ENCODE measurements at regions not wholly inside any gene's neighbourhood (a gene's known extent, or its start where the extent isn't known, plus 50 kb on each side); places are given as distances from the start of the nearest gene placed in this dataset.

DNA sequence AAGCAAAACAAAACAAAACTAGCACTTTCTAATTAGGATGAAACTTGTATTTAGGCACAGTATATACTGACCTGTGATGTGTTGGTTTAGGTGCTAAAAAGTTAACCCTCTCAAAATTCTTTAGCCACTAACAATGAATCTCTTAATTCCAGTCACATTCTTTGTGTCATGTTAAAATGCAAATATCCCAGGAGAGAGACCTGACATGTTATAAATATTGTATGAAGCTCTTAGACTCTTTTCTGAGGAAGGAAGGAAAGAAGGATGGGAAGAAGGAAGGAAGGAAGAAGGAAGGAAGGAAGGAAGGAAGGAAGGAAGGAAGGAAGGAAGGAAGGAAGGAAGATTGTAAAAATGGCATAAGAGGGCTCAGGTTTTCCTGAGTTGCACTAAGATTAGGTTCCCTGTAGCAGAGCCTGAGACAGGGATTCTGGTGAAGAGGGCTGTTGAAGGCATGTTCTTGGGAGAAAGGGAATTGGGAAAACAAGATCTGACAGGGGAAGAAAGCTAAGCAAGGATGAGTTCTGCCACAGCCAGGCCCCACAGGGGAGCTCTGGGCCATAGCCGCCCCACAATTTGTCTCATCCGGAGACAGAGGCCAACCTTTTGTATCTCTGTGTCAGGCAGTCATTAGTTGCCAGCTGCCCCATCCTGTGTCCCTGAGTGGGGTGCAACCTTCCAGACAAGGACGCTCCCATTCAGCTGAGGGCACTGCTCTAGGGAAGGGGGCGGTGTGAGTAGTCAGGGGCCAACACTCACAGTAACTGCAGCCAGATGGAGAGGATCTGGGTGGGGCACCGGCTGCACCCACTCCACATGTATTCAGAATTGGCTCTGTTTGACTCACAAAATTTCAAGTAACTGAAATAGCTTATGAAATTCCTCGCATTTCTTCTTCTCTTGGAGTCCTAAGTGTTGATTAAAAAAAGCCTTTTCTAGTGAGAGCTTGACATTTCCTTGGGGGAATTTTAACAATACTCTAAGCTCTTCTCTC, 189.3 kb upstream of the ARG1 start:
- no peak for DNase-seq

DNA sequence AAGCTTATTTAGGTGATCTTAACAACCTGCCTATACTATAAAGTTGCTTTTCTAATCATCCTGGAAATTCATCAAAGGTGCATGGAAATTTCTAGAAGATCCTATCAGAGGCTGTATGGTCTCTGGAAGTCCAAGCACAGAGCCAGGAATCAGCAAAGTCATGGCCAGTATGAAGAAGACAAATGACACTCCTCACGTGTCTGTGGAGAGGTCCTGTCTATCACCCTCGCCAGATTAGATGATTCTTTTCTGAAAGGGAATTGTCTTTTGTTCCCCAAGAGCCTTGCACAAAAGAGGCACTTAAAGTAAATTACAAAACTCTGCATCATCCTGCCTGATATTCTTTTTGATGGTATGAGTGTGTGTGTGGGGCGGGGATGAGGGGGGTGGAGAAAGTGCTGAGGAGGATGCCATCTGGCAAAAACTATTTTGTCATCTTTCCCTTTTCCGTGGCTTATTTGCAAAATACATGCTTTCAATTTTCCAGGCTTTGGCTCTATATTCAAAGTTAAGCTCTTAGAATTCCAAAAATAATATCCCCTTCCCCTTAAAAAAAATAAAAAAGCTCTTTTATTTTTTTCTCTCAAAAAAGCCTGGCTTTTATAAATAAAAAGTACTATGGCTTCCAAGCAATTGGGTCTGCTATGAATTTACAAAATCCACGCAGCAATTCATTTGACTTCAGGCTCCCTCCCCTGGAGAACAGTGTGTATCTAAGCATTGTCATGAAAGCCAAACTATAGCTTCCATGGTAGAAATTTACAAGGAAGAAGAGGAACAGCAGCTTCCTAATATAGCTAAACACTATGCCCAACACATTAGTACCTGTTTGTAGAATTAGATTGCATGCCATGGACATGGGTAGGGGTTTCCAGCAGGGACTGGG, 185.2 kb upstream of the ARG1 start:
- no peak for DNase-seq

DNA sequence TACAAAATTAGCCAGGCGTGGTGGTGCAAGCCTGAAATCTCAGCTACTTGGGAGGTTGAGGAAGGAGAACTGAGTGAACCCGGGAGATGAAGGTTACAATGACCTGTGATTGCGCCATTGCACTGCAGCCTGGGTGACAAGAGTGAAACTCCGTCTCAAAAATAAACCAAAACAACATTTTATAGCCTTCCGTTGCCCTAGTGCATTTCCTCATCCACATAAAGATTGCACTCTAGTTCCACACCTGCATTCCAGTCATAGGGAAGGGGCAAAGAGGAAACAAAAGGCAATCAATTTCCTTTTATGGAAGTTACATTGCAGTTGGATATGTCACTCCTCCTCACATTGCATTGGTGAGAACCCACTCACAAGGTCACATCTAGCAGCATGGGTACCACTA, 182.7 kb upstream of the ARG1 start:
- DNase-seq: no peak

DNA sequence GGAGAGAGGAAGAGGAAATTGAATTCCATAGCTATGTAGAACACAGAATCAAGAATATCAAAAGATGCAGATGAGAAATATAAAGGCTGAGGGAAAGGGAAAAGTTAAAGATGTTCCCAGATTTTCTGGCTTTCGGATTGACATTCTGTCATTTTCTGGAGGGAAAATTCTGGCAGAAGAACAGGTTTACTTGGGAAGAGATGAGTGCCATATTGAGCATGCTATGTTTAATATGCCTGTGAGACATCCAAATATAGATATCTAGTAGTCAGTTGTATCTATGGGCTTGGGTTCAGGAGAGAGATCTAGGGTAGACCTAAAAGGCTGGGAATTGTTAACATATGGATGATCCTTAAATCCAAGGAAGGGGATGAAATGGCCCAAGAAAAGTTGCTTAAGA, 181.9 kb upstream of the ARG1 start:
- DNase-seq: no peak

DNA sequence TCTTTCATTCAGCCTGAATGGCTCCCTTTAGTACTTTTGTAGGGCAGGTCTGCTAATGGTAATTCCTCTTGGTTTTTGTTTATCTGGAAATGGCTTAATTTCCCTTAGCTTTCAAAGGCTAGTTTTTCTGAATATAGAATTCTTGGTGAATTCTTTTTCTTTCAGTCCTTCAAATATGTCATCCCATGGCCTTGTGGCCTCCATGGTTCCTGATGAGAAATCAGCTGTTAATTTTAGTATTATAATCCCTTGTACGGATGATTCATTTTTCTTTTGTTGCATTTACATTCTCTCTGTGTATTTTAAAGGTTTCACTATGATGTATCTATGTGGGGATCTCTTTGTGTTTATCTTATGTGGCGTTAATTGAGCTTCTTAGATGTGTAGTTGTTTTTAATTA, 179.6 kb upstream of the ARG1 start:
- DNase-seq: no peak

DNA sequence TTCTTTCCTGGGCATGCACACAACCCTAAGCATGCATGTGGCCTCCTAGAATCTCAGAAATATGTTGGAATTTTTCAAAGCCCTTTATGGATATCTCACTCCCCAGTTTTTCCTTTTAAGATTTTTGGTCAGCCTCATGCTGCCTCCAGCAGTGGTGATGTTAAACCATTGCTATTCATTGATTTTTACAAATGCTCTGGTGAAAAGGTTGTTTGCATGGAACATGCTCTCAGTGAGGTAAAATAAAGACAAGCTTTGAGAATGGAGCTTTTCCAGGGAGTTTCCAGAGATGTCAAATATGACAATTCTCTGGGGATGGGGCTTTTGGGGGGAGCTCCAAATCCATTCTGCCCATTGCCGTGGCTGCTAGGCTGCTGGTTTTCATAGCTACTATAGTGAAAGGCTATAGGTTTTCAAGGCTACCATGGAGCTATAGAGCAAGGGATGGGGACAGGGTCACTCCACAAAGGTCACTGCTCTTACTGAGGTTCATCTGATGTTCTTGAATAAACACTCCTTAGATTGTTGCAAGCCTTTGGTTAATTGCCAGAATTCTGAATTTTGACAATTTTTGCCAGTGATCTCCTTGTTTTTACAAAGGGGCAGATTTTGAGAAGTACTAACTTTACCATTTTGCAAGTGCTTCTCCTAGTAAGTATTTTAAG, 178.1 kb upstream of the ARG1 start:
- no peak for DNase-seq

DNA sequence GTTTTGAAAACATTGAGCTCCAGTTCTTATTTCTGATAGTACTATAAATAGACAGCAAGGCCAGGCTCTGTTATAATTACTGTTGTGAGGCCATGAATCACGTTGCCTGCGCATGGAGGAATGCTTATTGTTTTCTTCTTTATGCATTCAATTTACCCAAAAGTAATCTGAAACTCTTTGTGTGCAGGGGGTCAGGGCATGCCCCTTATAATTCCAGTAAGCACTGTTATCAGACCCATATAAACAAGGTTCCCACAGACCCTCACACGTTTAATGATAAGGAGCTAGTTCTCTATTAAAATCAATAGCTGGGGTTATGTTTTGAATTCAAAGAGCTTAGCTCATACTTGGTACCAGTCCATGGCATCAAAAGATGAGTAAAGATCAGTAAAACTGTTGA, 174.8 kb upstream of the ARG1 start:
- DNase-seq: no peak

DNA sequence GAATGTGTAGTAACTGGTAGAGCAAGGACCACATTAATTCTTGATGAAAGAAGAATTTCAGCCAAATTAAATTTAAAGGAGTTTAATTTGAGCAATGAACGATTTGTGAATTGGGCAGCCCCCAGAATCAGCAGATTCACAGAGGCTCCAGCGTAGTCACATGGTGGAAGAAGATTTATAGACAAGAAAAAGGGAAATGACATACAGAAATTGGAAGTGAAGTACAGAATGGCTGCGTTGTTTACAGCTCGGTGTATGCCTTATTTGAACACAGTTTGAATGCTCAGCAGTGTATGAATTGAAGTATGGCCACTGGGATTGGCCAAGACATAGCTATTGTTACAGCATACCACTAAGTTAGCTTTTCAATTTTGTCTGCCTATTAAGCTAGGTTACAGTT, 173.6 kb upstream of the ARG1 start:
- DNase-seq: no peak

DNA sequence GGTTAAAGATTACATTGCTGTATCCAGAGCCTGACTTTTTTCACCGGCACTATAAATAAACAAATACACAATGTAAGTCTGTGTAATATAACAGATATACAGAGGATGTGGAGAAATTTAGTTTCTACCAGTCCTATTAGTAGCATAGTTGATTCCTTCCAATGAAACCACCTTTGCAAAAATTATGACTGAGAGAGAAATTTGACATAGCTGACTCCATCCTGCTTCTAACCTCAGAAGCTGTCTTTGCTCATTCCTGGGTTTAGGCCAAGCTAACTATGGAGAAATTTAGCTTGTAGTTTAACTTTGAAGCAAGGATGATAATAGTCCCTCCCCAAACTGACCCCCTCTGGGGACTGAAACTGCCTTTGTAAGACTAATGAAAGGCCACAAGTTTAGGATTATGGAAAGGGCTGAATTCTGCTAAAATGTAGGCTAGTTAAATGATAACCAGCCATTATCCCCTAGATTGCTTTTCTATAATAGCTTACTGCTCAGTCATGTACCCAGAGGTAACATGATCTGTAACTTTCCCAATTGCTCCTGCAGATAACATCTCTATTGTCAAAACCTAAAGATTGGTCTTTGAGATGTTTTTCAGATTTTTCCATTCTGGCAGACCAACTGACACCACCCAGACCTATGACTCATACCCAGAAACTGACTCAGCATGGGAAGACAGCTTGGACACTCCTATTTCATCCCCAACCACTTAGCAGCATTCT, 172.8 kb upstream of the ARG1 start:
- DNase-seq: peak; percentile 81

DNA sequence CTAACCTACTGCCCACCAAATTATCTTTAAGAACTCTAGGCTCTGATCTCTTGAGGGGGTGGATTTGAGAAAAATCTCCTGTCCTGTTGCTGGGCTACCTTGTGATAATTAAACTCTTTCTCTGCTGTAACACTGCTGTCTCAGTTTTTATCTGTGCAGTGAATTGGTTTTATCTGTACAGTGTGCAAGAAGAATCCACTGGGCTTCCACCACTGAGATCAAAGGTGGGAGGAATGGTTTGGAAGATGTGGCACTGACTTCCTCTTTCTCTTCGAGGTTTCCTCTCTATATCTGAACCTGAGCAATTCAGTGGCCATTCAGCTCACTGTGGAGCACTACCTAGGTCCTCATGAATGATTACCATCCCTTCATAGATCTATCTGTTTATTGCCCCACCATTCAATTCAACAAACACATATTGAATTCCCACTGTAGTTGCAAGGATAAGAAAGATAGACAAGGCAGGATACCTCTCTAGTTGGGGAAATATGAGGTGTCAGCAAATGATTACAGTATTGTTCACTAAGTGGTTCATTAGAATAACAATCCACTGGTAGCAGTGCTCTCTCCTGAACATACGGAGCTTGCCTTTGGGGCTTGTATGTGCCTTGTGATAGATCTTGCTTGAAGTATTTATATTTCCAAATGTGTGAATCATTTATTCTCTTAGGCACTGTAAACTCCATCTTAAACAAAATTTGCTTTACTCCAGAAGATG, 172.1 kb upstream of the ARG1 start:
- DNase-seq: no peak

DNA sequence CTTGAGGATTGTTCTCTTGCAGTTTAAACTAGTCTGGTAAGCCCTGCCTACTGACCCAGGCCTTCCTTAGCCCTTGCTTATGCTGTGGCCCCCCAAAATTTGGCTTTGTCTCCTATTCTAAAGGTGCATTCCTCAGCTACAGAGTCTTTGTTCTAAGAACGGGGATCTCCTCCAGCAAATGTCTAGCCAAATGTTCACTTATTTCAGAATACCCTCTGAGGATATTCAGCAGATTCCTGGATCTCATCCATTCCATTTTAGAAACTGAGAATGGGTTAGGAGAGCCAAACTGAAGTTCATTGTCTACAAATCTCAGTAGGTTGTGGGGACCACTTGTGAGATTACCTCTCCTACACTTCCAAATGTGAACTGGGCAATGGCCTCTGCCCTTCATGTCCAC, 164.2 kb upstream of the ARG1 start:
- DNase-seq: no peak

DNA sequence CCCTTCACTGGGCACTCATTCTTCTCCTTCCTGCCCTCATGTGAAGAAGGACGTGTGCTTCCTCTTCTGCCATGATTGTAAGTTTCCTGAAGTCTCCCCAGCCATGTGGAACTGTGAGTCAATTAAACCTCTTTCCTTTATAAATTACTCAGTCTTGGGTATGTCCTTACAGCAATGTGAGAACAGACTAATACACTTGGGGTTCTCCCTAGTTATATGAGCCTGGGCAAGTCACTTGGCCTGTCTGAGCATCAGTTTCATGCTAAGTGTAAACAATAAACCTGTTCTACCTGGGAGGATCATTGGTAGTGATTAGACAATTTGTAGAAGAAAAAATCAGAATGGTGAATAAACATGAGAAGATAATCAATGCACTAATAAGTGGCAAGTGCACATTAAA, 162.2 kb upstream of the ARG1 start:
- no peak for DNase-seq

DNA sequence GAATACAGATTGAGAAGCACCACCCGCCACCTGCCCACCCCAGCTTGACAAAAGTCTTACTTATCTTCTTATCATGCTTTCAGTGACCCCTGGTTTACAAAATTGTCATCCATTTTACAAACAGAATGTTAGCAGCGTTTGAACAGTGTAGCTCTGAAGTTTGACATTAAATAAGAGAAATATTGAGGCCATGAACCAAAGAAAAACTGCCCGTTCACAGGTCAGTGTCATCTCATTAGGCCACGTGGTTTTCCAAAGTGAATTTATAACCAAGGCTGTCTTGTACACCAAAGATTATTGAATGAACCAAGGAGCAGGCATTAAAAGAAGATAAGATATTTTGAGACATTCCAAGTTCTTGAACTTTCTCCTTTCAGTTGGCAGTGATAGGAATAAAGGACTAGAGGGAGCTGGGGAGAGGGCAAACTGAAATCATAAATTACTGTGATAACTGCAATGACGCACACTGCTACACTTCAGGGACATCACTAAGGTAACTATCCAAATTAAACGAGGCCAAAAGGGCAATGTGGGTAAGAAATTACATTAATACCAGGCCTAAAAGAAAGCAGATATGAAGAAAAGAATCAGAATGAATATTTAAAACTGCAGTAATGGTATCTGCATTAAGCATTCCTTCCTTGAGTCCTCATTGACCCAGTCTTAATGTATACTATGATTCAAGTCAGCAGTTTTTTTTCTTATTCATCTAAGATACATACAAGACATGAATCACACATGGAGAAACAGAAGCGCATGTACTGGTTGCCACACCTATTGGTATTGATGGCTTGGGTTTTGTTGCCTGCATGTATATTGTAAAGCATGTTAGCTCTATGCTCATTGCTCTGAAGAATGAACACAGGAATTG, 159.8 kb upstream of the ARG1 start:
- no peak for DNase-seq

DNA sequence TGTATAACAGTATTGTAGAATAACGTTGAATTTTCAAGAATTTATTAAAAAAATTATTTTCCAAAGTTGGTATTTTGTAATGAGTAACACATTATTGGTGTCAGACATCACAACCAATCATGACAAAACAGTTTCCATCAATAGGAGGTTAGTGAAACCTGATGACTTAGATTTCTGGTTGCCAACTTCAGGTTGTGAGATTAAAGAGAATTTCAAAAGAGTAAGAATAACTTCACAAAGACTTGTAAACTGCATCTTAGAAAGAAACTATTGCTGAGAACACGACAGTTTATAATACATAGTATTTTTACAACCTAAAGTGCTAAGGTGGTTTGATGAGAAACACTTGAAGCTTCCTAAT, 159.2 kb upstream of the ARG1 start:
- DNase-seq: no peak

DNA sequence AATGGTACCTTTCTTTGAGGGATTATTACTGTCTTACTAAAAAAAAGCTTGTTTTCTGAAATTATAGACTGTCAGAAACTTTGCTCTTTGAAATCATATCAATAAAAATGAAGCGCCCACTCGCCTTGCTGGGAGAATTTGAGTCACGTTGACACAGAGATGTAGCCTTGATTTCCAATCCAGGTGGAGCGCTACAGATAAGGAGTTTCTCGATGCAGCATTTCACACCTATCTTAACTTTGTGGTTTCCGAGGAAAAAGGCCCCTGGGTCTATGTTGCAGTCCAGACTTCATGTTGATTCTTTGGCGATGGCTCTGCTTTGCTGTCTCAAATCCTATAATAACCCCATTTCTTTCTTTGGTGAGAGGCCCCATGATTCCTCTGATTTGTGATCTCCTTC, 158.1 kb upstream of the ARG1 start:
- DNase-seq: no peak

DNA sequence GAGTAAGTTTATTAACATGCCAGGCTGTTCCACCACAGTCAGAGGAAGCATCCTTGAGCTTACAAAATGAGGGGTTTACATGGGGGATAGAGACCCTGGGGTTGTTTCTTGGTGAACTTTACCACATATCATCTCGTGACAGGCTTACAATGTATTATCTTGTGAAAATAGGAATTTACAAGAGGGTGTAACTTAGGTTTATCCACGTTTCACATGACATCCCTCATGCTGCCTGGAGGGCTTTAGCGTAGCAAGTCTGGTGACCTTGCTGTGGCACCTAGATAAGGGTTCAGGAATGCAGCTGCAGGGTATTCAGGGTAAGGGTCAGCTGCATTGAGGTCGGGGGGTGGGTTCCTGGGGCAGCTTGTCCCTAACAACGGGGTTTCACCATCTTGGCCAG, 154.6 kb upstream of the ARG1 start:
- DNase-seq: no peak

DNA sequence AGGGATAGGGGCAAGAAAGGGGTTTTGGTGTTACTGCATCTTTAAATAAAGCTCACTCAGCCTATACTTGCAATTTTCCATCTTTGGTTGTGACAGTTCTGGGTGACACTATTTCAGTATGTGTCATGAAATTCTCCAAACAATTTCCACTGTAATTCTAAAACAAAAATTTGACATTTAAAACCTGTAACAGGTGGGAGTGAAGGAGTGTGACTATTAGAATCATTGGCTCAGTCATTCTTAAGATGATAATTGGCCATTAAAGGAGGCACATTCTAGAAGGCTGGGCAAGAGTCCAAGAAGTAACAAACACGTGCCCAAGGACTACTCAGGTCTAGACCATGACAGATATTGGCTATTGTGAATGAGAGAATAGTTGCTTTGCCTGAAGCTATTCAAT, 153.3 kb upstream of the ARG1 start:
- no peak for DNase-seq

DNA sequence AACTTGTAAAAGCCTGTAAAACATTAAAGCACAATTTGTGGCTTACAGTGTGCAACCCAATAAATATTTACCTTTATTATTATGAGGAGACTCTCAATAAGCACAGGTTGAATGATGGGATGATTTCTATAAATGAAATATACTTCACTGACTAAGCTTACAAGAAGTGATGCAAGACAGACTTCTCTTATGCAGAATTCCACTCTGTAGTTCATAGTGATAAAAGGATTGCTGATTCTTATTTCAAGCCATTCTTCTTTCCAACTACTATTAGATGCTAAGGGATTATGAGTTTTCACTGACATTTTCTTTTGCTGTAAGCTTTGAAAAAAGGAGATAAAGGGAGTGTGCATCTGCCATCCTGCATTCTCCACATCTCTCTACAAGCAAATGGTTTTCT, 149.0 kb upstream of the ARG1 start:
- no peak for DNase-seq

DNA sequence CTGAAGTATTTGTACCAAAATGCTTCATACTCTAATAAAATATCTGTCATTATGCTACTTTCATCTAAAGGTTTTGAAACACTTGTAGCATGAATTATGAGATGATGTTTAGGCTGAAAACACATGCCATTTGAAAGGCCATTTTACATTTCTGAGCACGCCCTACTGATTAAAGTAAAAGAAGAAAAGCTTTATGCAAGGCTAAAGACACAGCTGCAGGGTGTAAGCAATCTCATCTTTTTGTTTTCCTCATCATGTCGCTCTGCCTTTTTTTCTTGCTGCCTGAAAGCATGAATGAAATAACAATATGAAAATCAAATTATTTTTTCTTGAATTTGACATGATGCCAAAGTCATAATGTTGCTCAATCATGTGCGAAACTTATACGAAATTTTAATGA, 148.6 kb upstream of the ARG1 start:
- DNase-seq: no peak

DNA sequence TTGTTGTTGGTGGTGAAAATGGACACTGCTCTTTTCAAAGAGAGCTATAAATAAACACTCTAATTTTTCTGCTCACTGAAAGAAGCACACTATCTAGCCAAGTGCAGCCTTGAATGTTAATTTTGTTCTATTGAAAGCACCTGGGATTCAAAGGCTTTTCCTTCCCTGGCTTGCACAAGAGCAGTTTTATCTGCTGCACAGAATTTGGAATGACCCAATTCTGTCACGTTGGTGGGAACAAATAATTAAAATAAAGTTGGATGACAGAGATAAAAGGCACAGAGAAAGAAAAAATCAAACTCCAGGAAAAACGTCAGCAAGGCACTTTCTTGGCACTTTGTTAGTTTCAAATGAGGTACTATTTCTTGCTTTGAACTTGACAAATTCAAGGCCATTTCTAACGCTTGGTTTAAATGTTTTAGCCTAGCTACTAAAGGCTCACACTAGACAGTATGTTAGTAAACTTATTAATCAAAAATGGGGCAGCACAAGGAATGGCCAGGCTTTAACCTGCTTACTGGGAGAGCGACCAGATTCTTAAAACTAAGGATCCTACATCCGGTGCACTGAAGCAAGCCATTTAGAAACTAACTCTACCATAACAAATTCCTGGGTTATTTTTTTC, 145.5 kb upstream of the ARG1 start:
- DNase-seq: no peak

DNA sequence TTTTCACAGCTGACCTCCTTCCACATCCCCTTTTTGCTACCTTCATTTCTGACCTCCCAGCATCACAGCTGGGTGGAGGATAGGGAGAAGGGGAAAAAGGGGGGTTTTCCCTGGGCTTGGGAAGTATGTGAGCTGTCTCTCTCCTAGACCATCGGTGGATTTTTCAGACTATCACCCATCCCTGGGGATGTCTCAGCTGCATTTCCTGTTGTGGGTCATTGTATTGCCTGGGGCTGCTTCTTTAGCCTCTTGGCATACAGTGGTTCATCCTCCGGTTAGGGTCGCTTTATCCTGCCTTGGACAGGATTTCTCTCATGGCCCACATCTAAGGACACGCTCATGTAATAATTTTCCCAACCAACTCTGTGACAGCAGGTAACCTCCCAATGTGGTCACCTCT, 142.5 kb upstream of the ARG1 start:
- DNase-seq: no peak

Measured in HCEC 1CT (cell line).